COLO668 (cell line): ENCODE measurements at regions not wholly inside any gene's neighbourhood (a gene's known extent, or its start where the extent isn't known, plus 50 kb on each side); places are given as distances from the start of the nearest gene placed in this dataset.
"Not testable (repeated sequence)": the region's sequence is repeated elsewhere in the genome, so short reads cannot be mapped to it uniquely, and the experiment has no call there.

Experiments
- DNase-seq: peaks from one replicate; lab custom pipeline; 2025; ENCODE audit not compliant: unreplicated experiment; lab: John Stamatoyannopoulos, UW

- DNase-seq: no peak
Measured at GRCh38 chr4:170827562-170828274, 738.0 kb upstream of the AADAT start.

DNA sequence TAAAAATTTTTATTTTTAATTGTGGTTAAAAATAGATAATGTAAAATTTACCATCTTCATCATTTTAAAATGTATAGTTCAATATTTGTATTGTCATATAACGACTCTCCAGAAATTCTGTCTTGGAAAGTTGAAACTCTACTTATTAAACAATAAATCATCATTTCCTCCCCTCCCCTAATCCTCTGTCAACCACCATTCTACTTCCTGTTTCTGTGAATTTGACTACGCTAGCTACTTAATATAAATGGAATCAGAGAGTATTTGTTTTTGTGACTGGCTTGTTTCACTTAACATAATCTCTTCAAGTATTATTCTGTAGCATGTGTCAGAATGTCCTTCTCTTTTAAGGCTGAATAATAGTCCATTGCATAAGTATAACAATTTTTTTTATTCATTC is 729.0 kb upstream of the AADAT start:
- DNase-seq: no peak

DNA sequence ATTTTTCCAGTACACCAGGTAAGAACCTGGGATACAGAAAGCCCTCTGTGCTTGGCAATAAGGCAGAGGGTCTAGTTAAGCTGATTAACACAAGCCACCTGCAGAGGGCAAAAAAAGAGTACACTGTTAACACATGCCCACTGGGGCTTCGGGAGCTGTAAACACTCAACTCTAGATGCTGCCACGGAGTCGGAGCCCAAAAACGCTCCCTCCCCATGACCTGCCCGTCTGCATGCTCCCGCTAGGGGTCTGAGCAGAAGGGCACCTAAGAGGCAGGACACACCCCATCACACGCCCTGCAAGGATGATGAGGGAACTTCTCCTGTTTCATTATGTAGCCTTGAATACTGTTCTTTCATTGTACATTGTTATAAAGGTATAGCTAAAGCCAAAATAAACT is 715.6 kb upstream of the AADAT start:
- no peak for DNase-seq

DNA sequence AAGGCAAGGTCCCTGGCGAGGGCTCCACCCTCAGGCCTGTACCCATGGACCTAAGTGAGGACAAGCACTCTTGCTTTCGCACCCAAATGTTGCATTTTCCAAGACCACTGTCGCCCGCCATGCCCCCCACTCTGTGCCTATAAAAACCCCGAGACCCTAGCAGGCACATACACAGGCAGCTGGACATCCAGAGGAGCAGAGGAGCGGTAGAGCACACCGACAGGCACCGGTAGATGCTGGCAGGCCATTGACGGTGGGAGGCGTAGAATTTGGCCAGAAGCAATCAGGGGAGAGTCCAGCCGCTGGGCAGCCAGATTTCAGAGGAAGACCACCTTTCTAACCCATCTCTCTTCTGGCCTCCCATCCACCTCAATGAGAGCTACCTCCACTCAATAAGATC is 715.2 kb upstream of the AADAT start:
- DNase-seq: no peak

DNA sequence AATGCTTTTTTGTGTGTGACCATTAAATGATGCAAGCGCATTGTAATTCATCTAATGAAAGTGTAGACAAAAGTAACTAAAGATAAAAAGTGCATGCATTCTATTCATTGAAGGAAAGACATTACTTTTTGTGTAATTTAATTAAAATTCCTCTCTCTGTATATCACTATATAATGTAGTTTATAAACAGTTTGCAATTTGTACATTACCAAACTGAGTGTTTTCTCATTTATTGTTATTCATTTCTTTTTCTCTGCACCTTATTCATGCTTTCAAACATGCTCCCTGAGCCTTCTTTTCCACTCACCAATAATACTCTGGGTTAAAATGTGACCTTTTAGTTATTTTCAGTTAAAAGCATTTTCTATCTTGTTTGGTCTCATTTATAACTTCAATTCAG is 713.7 kb upstream of the AADAT start:
- DNase-seq: no peak

GRCh38 chr4:170801771-170802170 is 712.0 kb upstream of the AADAT start:
- no peak for DNase-seq

GRCh38 chr4:170794525-170794924 is 704.8 kb upstream of the AADAT start:
- no peak for DNase-seq

DNA sequence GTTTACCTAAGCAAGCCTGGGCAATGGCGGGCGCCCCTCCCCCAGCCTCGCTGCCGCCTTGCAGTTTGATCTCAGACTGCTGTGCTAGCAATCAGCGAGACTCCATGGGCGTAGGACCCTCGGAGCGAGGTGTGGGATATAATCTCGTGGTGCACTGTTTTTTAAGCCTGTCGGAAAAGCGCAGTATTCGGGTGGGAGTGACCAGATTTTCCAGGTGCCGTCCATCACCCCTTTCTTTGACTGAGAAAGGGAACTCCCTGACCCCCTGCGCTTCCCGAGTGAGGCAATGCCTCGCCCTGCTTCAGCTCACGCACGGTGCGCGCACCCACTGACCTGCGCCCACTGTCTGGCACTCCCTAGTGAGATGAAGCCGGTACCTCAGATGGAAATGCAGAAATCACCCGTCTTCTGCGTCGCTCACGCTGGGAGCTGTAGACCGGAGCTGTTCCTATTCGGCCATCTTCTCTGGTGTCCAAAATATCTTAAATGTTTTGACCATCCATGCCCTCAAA is 698.8 kb upstream of the AADAT start:
- DNase-seq: not testable (repeated sequence)

- DNase-seq: no peak
Measured at GRCh38 chr4:170777663-170778062, 687.9 kb upstream of the AADAT start.

DNA sequence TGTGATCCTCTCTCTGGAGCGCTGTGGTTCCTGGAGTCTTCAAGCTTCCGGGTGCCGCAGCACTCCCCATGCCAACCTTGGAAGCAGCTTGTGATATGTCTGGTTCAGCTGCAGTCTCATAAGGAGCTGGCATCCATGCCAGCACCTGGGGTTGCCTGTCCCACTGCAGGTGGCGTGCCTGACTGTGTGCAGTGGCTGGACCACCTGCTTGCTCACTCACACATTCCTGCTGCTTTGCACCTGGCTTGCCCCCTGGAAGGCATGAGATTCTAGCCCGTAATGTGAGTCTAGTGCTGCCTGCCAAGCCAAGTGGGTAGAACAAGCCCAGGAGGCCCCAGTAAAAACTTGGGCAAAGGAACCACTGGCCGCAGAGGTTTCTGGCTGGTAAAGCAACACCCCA is 687.2 kb upstream of the AADAT start:
- no peak for DNase-seq

DNA sequence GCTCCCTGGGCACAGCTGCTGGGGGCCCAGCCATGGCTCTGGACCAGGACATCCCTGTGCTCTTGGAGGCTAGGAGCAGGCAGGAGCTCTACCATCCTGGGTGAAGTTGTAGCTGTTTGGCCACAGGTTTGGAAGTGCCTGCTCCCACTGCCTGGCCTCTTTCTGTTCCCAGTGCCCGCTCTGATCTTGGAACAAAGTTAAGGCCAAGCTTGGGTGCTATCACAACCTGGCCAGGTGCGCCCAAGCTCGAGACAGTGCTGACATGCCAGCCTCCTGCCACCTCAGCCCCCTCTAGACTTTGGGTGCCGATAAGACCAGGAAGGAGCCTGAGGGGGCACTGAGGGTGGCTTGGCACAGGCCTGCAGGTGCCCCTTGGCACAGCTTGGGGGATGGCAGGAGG is 686.1 kb upstream of the AADAT start:
- DNase-seq: no peak

GRCh38 chr4:170773709-170774273 is 684.0 kb upstream of the AADAT start:
- no peak for DNase-seq

DNA sequence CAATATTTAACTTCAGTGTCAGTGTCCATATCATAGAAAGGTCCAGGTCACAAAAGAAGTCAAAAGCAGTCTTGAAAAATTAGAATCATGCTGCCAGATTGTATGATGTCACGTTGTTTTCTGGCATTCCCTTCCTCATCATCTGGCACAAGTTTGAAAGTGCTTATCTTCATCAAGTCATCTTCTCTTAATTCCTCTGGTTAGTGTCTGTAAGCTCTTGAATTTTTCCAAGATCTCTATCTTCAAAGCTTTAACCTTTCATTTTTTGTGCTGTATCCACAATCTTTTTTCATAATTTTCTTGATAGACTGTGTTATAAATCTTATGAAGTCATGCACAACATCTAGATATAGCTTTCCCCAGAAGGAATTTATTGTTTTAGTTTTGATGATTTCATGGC is 682.7 kb upstream of the AADAT start:
- no peak for DNase-seq

DNA sequence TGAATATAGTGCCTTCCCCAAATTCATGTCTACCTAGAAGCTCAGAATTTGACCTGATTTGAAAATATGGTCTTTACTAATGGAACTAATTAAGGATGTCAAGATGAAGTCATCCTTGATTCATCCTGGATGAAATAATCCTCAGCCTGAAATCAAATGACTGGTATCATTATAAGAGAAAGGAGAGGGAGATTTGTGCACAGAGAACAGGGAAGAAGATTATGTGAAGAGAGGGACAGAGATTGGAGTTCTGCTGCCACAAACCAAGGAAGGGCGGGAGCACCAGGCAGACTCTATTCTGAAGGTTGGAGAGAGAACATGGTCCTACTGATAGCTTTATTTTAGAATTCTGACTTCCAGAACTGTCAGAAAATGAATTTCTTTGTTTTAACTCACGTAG is 680.9 kb upstream of the AADAT start:
- no peak for DNase-seq

DNA sequence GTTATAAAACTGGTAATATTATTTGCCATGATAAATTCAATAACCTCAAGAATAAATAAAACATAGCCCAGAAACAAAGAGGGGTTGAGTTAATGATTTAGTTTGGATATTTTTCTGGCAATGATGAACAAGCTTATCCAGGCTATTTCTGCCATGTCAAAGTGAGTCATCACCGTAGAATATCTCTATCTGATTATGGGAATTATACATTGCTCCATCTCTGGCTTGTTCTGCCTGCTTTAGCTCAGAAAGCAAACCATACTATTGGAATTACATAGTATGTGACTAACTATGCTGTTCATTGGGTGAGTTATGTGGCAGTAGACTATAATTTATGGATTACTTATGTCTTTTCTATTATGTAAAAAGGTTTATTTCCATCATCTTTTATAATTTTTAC is 680.1 kb upstream of the AADAT start:
- no peak for DNase-seq

DNA sequence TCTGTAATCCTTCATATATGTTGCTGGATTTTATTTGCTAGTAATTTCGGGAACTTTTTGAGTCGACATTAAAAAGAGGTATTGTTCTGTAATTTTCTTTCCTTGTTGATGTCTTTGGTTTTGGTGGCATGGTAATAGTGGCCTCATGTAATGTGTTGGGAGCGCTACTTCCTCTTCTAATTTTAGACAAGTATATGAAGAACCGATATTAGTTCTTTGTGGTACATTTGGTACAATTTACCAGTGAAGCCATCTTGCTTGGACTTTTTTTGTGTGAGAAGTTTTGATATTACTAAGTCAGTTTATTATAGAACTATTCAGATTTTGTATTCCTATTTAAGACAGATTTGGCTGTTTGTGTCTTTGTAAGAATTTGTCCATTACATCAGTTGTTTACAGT is 669.2 kb upstream of the AADAT start:
- DNase-seq: no peak

- no peak for DNase-seq
Measured at GRCh38 chr4:170750519-170750918, 660.8 kb upstream of the AADAT start.

- no peak for DNase-seq
Measured at GRCh38 chr4:170748975-170749374, 659.2 kb upstream of the AADAT start.

DNA sequence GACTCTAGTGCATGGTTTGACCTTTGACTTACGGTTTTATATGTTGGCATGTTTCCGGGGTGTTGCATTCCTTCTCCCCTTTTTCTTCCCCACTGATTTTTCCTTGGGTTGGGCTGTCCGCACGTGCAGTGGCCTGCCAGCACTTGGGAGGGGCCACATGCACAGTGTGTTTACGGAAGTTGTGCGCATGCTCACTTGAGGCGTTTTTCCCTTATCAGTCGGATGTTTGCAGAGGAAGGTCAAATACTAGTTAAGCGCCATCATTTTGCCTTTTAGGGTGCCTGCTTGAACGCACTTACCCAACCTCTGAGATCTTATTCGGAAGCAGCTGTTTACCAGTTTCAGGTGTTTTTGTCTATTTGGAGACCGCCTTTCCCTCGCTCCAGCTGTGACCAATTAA is 653.9 kb upstream of the AADAT start:
- DNase-seq: peak; percentile 7

DNA sequence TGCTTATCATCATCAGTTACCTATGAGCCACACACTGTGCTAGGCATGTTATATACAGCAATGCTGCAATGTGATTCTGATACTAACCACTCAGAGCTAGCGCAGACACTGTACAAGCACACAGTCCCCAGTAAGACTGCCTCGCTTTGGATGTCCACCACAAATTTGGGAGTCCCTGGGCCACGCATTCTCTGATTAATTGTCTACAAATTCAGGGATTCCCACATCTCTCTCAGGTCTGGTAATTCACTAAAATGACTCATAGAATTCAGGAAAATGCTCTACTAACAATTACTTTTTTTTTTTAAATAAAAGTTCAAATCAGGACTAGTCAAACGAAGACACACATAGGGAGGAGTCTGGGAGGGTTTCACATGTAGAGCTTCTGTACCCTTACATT is 652.1 kb upstream of the AADAT start:
- no peak for DNase-seq

- DNase-seq: no peak
Measured at GRCh38 chr4:170736710-170737109, 647.0 kb upstream of the AADAT start.

- DNase-seq: no peak
Measured at GRCh38 chr4:170729897-170730296, 640.1 kb upstream of the AADAT start.

DNA sequence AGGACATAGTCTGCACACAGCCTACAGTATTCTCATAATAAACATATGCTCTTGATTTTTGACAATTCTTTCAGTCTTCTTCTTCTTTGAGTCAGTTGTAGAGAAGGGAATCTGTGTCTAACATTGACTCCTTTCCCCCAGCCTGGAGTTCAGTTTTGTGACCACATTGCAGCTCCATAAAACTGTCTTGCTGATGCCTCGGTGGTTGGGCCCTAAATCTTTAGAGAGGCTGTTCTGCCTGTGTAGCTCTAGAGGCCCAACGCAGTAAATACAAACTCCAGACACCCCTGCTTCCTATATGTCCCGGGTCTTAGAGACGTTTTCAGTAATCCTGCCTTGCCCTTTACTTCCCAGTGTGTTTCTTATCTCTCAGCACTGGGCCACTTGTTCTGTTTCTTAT is 639.5 kb upstream of the AADAT start:
- DNase-seq: no peak
